ENCODE measurements at regions not wholly inside any gene's neighbourhood (a gene's known extent, or its start where the extent isn't known, plus 50 kb on each side); places are given as distances from the start of the nearest gene placed in this dataset.

DNA sequence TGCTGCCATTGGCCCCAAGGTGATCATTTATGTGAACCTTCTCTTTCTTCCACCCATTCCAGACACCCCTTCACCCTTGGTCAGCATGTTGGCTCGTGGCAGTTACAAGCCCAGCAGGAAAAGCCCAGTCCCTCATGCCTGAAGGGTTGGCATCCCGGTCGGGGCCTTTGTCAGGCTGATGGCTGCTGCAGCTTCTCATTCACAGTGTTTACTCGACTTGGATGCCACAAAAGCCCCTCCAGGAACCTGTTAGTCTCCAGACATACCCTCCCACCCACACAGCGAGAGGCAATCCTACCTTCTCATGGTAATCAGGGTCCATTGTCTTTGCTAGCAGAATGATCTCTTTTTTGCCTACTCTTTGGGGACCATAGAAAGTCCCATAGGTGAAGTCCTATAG is 200.8 kb upstream of the PFKP start:
- no peak for DNase-seq (ENCODE audit: low spot score)

DNA sequence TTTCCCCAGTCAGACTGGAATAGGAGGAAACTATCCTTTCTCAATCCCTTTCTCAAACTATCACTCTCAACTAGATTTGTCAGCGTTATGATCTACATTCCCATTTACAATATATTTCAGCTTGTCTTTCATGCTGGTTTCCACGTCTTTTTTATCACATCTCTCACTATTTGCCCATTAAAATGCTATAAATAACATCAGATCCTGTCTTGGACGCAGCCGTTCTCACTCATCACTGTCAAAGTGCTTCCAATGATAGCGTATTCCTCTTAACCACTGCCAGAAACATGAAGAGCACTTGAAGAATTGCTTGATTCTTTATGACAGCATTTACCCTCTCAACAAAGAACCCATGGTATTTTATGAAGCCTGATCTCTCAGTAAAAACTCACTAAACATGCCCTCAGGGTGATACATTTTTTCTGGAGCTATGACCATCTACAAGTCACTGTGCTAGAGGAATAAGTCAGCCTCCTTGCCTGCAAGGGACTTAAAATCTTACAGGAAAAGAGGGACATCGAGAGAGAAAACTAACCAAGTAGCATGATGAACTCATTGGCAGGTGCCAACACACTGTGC is 205.6 kb upstream of the PFKP start:
- no peak for DNase-seq (ENCODE audit: low spot score)

DNA sequence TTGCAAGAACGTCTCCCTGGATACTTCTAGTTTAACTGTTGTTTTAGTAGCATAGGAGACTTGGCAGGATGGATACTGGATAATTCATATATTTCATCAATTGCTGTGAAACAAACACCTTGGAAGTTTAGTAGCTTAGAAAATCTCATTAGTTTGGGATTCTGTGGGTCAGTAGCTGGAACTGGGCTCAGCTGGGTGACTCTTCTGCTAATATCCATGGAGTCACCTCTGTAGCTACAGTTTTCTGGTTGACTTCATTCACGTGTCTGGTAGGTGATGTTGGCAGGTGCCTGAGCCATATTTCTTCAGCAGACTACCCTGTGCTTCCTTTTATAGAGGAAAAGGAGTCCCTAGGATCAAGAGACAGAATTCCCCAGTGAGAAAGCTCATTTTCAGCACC is 208.9 kb upstream of the PFKP start:
- DNase-seq (ENCODE audit: low spot score) = no peak

DNA sequence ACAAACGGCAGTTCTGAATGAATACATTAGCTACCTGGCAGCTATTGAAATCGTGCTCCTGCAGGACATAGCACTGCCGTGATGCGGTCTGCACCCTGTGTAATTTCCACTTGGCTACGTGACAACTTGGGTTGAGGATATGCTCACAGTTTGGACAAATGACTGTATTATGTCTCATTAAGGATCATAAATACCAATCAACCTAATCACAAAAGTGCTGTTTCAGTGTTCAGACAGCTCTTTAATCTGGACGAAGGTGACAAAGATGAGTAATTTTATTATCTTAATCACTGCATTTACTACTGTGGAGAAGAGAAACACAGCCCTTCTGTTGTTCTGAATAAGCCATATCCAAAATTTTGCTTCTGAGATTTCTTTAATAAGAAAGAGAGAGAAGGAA is 210.8 kb upstream of the PFKP start:
- DNase-seq (ENCODE audit: low spot score) = no peak

- no peak for DNase-seq (ENCODE audit: low spot score)
Observed at GRCh38 chr10:2852574-2853323, 214.6 kb upstream of the PFKP start.

- no peak for DNase-seq (ENCODE audit: low spot score)
Observed at GRCh38 chr10:2851566-2851965, 215.8 kb upstream of the PFKP start.

DNA sequence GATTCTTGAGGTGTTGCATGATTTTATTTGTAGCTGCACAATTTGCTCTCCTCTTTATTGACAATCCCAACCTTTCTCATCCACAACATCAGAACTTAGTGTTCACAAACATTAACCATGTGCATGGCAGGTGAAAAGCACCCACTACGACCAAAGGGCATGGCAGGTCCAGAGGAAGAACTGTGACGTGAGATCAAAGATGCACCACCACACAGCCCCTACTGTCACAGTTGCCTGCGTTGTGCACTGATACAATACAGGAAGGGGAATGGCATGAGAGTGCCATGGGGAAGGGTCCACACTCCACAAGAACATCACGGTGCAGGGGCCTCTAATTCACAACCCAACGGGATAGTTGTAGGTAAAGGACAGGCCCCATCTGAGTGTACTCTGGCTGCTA is 217.1 kb upstream of the PFKP start:
- DNase-seq (ENCODE audit: low spot score) = no peak

DNA sequence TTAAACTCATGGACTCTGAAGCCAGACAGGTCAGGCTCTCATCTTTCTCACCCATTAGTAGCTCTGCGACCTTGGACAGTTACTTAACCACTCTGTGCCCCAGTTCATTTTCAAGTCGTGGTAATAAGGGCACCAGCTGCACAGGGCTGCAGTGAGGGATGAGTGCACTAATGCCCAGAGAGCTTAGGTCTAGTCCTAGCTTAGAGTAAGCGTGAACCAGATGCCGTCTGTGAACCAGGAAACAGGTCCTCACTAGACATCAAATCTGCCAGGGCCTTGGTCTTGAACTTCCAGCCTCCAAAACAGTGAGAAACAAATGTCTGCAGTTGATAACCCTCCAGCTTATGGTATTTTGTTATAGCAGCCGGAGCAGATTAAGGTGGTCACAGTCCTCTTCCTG is 222.4 kb upstream of the PFKP start:
- DNase-seq (ENCODE audit: low spot score) = no peak

DNA sequence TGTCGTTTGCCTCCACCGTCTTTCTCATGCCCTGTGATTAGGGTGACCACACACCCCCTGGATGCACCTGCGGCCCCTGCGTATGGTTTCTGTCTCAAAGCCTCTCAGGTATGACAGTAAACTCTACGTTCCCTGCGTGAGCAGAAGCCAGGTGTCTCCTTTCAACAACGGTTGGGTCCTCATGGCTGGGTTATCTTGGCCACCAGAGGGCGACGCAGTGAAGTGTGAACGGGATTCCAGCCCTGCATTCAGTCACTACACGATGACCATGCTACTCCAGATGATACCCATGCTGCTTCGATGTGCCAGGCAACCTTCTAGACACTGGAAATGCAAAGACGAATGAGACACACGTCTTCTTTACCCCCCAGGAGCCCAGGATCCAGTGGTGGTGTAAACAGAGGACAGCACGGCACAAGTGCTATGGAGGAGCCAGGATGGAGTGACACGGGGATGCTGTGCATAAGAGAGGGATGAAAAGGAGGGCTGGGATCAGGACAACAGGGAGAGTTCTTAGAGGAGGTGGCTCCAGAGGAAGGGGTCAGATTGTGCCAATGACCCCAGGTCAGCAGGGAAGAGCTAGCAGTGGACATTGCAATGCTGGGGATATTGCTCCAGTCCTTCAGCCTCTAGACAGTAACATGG is 228.1 kb upstream of the PFKP start:
- peak; percentile 17 for DNase-seq (ENCODE audit: low spot score)

- no peak for DNase-seq (ENCODE audit: low spot score)
Observed at GRCh38 chr10:2837674-2838073, 229.7 kb upstream of the PFKP start.

DNA sequence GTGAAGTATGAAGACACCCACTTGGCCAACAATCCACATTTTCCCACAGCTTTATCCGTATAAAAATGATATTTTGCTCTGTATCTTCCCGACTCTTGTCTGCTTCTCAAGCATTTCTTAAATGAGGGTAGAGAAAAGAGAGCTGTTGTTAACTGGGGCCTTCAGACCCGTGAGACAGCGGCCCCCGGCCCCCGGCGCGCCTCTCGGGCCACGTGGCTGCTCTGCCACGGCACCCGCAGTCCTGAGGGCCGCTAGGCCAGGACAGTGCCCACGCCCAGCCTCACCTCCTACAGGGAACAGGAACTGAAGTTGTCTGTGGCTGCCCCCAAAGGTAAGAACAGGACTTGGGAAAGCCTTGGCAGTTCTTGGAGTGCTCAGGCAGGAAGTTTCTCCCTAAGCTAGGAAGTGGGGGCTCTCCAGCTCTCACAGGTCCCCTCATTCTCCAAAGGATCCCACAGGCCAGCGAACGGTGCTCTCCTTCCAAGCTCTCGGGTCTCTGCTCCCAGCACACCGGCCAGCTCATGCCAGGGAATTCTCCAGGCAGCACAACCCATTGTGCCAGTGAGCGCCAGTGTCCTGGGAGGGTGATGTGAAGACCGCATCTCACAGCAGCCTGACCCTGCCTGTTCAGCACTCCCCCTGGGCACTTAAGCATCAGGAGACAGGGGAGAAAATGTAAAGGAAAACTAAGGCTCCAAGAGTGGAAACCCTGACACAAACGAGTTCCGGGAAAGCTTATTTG is 230.3 kb upstream of the PFKP start:
- DNase-seq (ENCODE audit: low spot score) = no peak

- no peak for DNase-seq (ENCODE audit: low spot score)
Observed at GRCh38 chr10:2834214-2834613, 233.1 kb upstream of the PFKP start.

DNA sequence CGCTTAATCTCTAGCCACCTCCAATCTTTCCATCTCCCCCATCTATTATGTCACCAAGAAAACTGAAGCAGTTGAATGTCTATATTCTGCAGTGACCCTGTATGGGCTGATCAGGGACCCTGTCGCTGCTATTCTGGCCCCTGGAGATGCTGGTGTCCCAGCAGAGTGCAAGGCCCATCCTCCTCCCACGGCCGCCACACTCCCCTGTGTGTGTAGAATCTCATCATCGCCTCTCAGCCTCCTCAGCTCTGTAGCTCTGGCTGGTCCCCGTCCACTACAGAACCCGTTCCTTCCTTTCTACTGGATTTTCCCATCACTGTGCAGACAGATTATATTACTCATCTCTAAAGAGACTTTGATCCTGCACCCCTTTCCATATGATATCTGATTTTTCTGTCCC is 235.8 kb upstream of the PFKP start:
- DNase-seq (ENCODE audit: low spot score) = no peak

- DNase-seq (ENCODE audit: low spot score) = no peak
Observed at GRCh38 chr10:2828741-2829140, 238.6 kb upstream of the PFKP start.

DNA sequence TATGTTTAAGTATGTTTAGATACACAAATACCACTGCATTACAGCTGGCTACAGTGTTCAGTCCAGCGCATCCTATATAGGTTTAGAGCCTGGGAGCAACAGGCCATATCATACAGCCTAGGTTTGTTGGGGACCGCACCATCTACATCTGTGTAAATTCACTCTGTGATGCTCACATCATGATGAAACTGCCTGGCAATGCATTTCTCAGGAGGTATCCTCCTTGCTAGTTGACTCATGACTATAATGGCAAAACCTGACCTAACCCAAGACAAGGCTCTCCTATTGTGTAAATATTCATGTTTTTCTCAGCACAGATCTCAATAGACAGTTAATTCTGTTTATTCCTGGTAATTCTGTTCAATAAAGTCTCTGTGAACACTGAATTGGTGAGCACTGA is 240.7 kb upstream of the PFKP start:
- no peak for DNase-seq (ENCODE audit: low spot score)

GRCh38 chr10:2825841-2826240 is 241.5 kb upstream of the PFKP start:
- no peak for DNase-seq (ENCODE audit: low spot score)

- no peak for DNase-seq (ENCODE audit: low spot score)
Observed at GRCh38 chr10:2817940-2818636, 249.3 kb upstream of the PFKP start.

DNA sequence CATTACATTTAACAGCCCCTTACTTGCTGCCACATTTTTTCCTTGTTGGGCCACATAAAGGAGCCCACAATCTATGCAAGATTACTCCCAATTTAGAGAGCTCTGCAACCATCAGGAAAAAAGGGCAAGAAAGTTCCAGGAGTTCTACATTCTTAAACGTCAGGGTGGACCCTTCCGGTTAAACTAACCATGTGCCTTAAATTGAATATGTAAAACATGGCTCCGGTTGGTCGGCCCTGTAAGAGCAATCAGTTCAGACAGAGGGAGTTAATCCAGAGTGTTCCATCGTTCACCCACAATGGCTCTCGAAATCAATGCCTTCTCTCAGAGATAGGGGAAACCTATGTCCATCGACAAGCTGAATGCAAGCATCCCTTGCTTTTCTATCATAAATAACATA is 253.7 kb upstream of the PFKP start:
- no peak for DNase-seq (ENCODE audit: low spot score)

DNA sequence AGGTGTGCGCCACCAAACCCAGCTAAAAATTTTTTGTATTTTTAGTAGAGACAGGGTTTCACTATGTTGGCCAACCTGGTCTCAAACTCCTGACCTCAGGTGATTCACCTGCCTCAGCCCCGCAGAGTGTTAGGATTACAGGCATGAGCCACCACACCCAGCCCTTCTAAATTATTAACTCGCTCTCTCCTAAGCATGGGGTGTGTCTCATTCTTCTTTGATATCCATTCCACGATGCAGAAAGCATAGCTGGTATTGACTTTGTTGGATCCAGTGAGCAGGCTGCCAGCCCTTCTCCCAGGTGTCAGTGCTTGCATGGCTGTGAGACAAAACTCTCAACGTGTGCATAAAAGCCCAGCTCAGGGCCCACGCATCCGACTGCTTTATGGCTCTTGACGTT is 254.1 kb upstream of the PFKP start:
- DNase-seq (ENCODE audit: low spot score) = no peak

DNA sequence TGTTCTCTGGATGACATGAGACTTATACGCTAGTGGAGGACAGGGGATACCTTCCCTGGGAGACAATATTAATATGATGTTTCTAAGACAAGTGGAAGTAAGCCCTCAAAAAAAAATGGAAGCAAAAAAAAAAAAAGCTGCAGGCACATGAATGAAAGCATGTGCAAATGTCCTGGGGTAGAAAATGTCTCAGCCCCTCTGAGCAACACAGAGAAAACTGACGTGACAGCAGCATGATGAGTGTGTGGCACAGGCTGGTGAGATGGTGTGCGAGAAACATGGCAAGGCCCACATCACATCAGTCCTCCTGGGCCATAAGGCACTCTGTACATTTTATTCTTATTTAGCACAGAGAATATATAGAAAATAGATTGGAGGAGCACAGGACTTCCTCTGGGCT is 254.7 kb upstream of the PFKP start:
- no peak for DNase-seq (ENCODE audit: low spot score)

DNA sequence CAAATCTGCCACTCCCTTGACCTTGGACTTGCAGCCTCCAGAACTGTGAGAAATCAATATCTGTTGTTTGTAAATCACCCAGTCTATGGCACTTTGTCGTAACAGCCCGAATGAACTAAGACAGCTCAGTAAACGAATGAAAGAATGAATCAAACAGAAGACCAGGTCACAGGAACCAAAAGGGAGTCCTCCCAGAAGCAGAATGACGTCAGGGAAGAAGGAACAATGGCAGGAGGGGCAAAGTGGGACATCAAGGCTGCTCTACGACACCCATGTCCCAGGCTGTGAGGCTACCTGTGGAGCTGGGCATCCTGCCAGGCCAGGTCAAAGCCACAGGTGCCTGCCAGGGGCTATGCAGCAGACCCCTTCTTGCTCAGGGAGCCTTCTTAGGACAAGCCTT is 267.2 kb upstream of the PFKP start:
- no peak for DNase-seq (ENCODE audit: low spot score)

Measured in SK-N-DZ (cell line).